ENCODE measurements at regions not wholly inside any gene's neighbourhood (a gene's known extent, or its start where the extent isn't known, plus 50 kb on each side); places are given as distances from the start of the nearest gene placed in this dataset.

GRCh38 chr4:115418635-115419396, 305.4 kb upstream of the NDST4 start:
- DNase-seq (ENCODE audit: low read depth in 4 of 4, low spot score in 3 of 4), result no peak

- no peak for DNase-seq (ENCODE audit: low read depth in 4 of 4, low spot score in 3 of 4)
These were observed 282.6 kb upstream of the NDST4 start for GRCh38 chr4:115396034-115396433.

GRCh38 chr4:115376866-115377265, 263.4 kb upstream of the NDST4 start:
- DNase-seq (ENCODE audit: low read depth in 4 of 4, low spot score in 3 of 4), result no peak

GRCh38 chr4:115374621-115375020, 261.2 kb upstream of the NDST4 start:
- no peak for DNase-seq (ENCODE audit: low read depth in 4 of 4, low spot score in 3 of 4)

- no peak for DNase-seq (ENCODE audit: low read depth in 4 of 4, low spot score in 3 of 4)
These were observed 257.1 kb upstream of the NDST4 start for GRCh38 chr4:115370490-115370889.

GRCh38 chr4:115370012-115370411, 256.6 kb upstream of the NDST4 start:
- DNase-seq (ENCODE audit: low read depth in 4 of 4, low spot score in 3 of 4), result no peak

GRCh38 chr4:115366390-115366789, 253.0 kb upstream of the NDST4 start:
- no peak for DNase-seq (ENCODE audit: low read depth in 4 of 4, low spot score in 3 of 4)

GRCh38 chr4:115365185-115365584, 251.8 kb upstream of the NDST4 start:
- no peak for DNase-seq (ENCODE audit: low read depth in 4 of 4, low spot score in 3 of 4)

GRCh38 chr4:115361781-115362180, 248.4 kb upstream of the NDST4 start:
- no peak for DNase-seq (ENCODE audit: low read depth in 4 of 4, low spot score in 3 of 4)

GRCh38 chr4:115360431-115360830, 247.0 kb upstream of the NDST4 start:
- no peak for DNase-seq (ENCODE audit: low read depth in 4 of 4, low spot score in 3 of 4)

- no peak for DNase-seq (ENCODE audit: low read depth in 4 of 4, low spot score in 3 of 4)
These were observed 244.4 kb upstream of the NDST4 start for GRCh38 chr4:115357776-115358175.

- no peak for DNase-seq (ENCODE audit: low read depth in 4 of 4, low spot score in 3 of 4)
These were observed 242.8 kb upstream of the NDST4 start for GRCh38 chr4:115356176-115356575.

GRCh38 chr4:115355329-115355728, 241.9 kb upstream of the NDST4 start:
- no peak for DNase-seq (ENCODE audit: low read depth in 4 of 4, low spot score in 3 of 4)

- DNase-seq (ENCODE audit: low read depth in 4 of 4, low spot score in 3 of 4), result no peak
These were observed 239.9 kb upstream of the NDST4 start for GRCh38 chr4:115353370-115353769.

- DNase-seq (ENCODE audit: low read depth in 4 of 4, low spot score in 3 of 4), result no peak
These were observed 229.8 kb upstream of the NDST4 start for GRCh38 chr4:115343171-115343570.

GRCh38 chr4:115334736-115335411, 221.5 kb upstream of the NDST4 start:
- DNase-seq (ENCODE audit: low read depth in 4 of 4, low spot score in 3 of 4), result no peak

- DNase-seq (ENCODE audit: low read depth in 4 of 4, low spot score in 3 of 4), result no peak
These were observed 218.7 kb upstream of the NDST4 start for GRCh38 chr4:115332078-115332477.

GRCh38 chr4:115331241-115331640, 217.8 kb upstream of the NDST4 start:
- DNase-seq (ENCODE audit: low read depth in 4 of 4, low spot score in 3 of 4), result no peak

- no peak for DNase-seq (ENCODE audit: low read depth in 4 of 4, low spot score in 3 of 4)
These were observed 212.4 kb upstream of the NDST4 start for GRCh38 chr4:115325836-115326235.

- DNase-seq (ENCODE audit: low read depth in 4 of 4, low spot score in 3 of 4), result no peak
These were observed 209.8 kb upstream of the NDST4 start for GRCh38 chr4:115323106-115323707.

- no peak for DNase-seq (ENCODE audit: low read depth in 4 of 4, low spot score in 3 of 4)
These were observed 201.8 kb upstream of the NDST4 start for GRCh38 chr4:115315182-115315581.

GRCh38 chr4:115310641-115311040, 197.2 kb upstream of the NDST4 start:
- DNase-seq (ENCODE audit: low read depth in 4 of 4, low spot score in 3 of 4), result no peak

Data from left renal pelvis (tissue), 4 donors.